ENCODE measurements at regions not wholly inside any gene's neighbourhood (a gene's known extent, or its start where the extent isn't known, plus 50 kb on each side); places are given as distances from the start of the nearest gene placed in this dataset.
"Not testable (repeated sequence)": the region's sequence is repeated elsewhere in the genome, so short reads cannot be mapped to it uniquely, and the experiment has no call there.

DNA sequence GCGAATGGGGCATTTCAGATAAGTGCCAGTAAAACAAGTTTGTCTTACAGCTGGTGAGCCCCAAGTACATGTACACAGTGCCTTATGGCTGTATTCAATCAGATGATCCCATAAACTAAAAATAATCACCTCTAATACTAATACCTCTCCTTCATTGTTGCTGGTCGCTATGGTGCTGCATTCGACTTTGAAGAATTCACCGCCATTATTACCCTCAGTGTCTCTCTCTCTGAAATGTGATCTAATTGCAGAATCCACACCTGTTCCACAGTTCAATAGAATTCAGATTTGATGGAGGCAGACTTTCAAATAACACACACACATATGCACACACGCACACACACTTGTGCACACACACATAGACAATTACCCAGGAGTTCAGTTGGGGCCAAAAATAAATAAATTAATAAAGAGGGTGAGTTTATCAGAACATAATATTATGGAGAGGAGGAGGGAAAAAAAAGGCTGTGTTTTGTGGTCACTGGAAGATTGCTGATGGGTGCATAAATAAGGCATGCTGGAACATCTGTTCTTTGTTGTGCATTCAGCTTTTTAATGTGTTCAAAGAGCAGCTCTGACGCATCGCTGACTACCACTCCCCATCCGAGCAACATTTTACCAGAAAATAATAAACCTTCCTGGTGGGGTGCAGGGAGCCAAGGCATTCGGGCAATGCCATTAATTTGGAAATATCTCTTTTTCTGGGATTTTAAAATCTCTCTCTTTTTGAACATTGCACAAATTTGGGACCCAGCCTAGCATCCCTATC, 235.7 kb downstream of the SATB1 start:
- no peak for DNase-seq

DNA sequence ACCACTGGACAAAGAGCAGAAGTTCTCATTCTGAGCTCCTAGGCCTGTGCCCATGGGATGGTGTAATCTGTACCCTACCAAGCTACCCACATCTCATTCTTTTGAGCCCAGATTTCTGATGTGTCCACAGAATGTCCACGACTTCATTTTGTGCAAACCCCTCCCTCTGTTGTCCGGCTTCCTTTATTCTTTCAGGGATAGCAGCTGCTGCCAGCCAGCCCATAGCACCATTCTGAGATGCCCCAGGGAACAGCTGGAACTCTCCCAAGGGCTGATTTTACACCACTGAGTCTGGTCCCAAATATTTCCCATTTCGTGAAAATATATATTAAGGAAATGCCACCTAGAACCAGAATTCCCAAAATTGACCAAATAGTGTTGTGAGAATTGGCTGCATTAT, 236.6 kb downstream of the SATB1 start:
- DNase-seq, result no peak

DNA sequence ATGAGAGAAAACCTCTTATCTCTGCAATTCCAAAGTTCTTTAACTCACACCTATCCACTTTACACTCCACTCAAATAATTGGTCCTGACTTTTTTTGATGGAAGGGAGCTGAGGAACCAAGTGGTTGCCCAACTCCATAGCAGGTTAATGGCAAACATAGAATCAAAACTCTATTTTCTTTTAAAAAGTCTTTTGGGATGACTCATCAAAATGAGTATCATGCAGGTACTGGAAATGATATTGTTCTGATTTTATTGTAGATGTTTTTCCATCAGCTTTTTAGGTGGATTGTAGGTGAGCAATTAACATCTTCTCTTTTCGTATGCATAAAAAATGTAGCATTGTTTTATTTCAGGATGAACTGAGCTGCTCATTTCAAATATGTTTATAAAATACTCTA, 239.5 kb downstream of the SATB1 start:
- DNase-seq, result no peak

DNA sequence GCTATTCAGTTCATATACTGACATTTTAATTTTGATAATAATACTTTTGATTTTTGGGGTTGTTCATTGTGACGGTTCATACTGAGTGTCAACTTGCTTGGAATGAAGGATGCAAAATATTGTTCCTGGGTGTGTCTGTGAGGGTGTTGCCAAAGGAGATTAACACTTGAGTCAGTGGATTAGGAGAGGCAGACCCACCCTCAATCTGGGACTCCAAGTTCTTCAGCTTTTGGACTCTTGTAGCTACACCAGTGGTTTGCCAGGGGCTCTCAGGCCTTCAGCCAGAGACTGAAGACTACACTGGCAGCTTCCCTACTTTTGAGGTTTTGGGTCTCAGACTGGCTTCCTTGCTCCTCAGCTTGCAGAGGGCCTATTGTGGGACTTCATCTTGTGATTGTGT, 242.2 kb downstream of the SATB1 start:
- DNase-seq, result not testable (repeated sequence)

DNA sequence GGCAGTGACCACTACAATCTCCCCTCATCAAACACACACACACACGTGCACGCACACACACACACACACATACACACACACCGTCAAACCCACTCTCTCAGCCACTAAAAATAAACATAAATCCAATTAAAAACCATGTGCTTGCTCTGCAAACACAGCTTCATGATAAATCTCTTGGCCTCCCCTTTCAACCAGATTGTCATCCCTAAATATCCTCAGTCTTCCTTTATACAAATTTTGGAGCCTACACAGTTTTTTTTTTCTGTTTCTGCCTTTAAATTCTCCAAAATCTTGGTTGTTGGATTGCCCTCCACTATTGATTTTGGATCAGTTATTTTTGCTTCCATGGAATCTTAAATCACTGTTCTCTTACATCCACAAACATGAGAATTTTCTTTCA, 245.6 kb downstream of the SATB1 start:
- DNase-seq, result no peak

DNA sequence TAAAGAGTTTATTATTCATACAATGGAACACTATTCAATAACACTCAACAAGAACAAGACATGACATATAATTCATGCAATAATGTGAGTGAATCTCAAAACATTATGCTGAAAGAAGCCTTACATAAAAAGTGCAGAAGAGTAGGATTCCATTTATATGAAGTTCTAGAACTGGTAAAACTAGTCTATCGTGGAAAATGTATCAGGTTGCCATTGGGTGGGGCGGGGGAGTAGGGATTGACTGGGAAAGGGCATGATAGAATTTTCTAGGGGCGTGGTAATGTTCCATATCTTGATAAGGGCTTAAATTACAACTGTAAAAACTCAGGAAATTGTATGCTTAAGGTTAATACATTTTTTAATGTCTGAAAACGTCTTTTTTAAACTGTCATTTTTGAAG, 247.9 kb downstream of the SATB1 start:
- no peak for DNase-seq

DNA sequence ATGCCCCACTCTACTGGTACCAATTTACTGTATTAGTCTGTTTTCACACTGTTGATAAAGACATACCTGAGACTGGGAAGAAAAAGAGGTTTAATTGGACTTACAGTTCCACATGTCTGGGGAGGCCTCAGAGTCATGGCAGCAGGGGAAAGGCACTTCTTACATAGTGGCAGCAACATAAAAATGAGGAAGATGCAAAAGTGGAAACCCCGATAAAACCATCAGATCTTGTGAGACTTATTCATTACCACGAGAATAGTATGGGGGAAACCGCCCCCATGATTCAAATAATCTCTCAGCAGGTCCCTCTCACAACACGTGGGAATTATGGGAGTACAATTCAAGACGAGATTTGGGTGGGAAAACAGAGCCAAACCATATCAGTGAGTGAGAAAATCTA, 251.2 kb downstream of the SATB1 start:
- DNase-seq, result not testable (repeated sequence)

DNA sequence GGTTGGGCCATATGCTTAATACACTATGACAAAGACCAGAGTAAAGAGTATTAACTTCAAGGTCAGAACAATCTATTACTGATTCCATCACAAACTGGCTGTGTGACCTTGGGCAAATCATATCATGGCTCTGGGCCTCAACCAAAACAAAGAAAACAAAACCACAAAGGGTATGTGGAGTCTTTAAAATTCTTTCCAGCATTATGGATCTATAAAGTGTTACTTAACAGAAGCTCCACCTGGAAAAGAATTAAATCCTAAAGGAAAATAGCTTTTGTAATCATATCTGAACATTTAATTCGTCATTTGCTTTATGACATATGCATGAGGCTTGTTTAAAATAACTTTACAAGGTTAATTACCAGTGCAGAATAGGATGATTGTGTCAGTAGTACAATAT, 265.5 kb downstream of the SATB1 start:
- no peak for DNase-seq

DNA sequence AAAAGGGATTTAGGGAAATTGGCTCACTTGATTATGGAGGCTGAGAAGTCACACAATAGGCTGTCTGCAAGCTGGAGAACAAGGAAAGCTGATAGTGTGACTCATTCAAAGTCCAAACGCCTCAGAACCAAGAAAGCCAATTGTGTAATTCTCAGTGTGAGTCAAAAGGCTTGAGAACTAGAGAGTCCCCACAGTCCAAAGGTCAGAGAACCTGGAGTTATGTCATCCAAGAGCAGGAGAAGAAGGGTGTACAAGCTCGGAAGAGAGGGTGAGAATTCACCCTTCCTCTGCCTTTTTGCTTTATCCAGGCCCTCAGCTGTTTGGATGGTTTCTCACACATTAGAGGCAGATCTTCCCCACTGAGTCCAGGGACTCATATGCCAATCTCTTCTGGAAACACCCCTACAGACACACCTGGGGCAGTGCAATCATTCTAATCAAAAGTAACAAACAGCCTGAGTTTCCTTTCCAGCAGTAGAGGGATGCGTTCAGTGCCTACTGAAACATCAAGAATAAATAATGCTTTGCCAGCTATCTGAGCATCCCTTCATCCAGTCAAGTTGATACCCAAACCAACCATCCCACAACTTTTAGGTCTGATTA, 271.5 kb downstream of the SATB1 start:
- DNase-seq, result no peak

DNA sequence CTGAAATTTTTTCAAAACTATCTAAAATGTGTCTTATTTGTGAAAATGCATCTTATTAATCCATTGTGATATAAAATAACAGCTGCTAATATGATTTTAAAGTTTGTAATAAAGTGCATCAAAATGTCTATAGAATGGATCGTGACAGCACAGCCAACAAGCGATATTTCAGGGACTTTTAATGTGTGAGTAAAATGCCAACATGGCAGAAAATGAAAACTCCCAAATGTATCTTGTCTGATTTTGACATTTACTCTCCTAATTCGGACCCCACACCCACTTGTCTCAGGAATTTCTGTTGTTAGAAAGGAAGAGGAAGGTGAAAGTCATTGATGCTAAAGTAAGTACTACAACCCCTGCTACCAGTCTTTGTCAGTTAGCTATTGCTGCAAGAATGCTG, 273.9 kb downstream of the SATB1 start:
- DNase-seq, result no peak

DNA sequence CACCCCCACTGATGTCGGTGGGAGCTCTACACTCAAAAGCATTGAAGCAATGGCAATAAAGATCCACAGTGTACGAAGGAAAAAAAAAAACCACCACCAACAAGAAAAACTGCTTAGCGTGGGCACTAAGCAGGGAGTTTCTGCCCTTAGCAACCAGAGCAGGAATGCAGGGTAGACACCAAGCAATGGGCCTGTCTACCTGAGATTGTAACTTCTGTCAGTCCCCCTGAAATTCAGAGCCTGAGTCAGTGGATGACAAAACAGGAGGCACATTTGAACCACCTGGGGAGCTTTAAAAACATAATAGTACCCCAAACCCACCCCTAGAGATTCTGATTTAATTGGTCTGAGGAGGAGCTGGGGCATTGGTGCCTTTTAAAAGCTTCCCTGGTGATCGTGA, 275.2 kb downstream of the SATB1 start:
- DNase-seq, result no peak

DNA sequence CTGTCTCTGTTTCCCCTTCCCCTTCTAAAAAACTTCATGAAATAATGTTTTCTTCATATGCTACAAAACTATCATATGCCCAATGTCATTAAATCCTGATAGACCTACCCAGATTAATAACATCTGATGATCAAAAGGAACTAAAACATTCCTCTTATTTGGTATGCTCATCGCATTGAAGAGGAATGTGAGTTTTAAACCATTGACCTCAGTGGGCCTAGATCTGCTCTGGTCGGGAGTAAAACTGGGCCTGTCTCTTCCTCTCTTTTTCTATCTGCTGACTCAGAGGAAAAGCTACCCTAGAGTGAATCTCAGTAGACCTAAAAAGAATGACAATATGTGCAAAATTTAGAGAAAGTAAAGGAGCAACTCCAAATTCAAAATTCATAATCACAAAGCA, 275.8 kb downstream of the SATB1 start:
- no peak for DNase-seq

DNA sequence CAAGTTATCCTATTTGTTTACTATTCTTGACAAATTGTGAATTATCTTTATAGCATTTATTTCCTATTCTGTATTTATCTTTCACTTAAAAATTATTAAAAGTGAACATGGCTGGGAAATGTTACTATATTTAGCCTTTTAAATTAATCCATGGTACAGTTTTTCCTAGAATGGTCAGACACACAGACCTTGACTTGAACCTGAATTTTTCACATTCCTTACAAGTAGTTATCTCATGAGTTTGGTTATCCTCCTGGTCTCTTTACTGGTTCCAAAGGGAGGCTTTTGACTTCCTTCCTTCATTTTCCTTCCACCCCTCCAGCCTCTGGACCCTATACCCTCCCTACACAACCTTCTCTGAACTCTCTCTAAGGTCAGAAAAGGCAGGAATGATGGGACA, 280.6 kb downstream of the SATB1 start:
- DNase-seq, result no peak

DNA sequence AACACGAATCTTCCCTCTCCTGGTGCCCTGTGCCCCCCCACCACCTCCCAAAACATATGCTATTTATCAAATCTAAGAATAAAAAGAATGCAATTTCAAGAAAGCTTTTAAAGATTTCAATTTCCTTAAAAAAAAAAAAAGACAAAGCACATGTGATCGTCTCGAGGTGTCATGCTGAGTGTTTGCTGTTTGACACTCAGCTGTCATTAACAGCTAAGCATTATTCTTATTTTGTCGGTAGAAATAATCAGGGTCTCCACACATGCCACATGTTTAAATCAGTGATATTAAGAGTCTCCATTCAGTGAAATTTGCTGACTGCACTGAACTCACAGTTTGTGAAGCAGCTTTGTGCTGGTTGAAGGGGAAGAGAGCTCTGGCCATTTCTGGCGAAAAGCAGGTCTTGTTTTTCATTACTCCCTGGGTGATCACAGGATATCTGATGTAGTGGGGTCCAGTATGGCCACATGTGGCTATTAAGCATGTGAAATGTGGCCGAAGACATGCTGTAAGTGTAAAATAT, 281.8 kb downstream of the SATB1 start:
- DNase-seq, result no peak

DNA sequence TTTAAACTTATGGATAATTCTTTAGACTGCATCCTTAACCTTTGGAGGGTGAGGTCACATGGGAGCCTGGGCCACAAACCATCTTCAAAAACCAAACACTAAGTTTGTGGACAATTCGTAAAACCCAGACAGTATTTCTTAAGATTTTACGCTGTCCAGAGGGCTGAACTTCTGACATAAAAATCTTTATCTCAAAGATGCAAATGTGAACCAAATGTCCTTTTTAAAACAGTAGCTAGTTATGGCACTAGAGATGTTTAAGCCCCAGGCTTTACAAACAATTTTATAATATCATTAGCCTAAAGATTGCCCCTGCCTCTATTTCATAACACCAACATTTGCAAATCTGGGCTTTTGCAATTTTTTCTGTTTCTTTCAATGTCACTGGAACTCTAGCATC, 287.2 kb downstream of the SATB1 start:
- no peak for DNase-seq

DNA sequence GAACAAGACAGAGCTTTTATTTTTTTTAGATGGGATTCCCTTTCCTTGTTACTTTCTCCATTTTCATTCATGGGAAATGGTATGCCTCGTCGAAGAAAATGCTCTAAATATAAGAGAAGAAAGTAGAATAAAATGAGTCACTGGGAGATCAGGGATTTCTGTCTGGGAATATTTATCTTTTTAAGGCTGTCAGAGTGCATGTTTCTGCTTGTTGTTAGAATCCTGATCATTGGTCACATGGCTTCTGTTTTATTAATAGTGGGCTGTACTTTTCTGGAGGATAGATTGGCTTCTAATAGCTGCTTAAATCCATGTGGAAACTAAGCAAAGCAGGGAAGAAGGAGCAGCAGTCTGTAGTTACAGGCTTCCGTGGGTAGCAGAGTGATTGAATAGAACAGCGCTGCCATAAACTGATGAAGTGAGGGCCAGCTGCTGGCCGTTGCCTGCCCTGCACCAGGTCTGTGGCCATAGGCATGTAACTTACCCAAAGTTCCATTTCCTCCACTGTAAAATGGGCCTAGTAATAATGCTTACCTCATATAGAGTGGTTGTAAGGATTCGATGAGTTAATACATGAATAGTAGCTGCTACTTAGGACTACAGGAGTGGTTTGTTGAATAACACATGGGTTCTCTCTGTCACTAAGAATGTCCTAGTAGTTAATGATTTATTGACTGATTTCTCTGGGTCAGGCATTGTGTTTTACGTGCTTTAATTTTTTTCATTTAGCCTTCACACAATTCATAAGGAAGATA, 289.9 kb downstream of the SATB1 start:
- no peak for DNase-seq

DNA sequence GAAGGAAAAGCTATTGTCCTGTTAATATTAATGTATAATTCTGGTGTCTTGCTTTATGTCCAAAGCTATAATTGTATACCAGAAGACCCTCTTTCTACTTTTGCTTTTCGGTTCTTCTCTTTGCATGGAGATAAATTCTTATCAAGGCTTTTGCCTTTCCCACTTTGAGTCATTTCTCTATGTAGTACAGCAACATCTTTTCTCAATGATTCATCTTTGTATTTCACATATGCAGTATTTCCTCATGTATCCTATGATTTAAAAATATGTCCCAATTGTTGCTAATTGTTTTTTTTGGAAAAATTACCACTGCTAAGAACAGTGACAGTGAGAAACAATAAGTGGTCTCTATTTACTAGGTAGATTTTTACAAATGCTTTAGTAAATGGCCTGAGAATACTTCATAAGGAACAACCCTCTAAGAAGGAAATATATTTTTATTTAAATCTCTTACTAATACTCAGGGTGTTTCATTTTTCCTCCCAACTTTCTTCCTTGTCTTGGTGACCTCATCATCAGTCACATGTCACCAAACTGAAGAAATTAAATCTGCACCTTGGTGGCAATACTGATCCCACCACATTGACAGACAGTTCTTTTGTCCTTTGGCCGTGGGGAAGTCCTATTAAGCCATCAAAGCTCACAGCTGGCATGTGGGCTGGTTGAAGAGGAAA, 290.6 kb downstream of the SATB1 start:
- DNase-seq, result no peak

DNA sequence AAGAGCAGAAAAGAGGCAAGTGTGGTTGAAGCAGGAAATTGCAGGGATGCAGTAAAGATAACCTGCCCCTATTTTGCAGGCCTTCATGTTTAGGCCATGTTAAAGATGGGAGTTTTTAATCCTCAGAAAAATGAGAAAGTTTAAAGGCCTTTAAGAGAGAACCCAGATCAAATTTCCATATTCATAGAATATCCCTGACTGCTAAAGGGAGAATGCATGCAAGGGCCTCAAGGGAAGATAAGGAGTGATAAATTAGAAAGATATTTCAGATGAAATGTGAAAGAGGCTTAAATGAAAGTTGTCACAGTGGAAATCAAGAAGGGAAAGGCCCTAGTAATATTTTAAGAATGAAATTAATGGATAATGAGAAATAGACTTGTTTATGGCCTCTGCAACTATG, 292.1 kb downstream of the SATB1 start:
- DNase-seq, result no peak

DNA sequence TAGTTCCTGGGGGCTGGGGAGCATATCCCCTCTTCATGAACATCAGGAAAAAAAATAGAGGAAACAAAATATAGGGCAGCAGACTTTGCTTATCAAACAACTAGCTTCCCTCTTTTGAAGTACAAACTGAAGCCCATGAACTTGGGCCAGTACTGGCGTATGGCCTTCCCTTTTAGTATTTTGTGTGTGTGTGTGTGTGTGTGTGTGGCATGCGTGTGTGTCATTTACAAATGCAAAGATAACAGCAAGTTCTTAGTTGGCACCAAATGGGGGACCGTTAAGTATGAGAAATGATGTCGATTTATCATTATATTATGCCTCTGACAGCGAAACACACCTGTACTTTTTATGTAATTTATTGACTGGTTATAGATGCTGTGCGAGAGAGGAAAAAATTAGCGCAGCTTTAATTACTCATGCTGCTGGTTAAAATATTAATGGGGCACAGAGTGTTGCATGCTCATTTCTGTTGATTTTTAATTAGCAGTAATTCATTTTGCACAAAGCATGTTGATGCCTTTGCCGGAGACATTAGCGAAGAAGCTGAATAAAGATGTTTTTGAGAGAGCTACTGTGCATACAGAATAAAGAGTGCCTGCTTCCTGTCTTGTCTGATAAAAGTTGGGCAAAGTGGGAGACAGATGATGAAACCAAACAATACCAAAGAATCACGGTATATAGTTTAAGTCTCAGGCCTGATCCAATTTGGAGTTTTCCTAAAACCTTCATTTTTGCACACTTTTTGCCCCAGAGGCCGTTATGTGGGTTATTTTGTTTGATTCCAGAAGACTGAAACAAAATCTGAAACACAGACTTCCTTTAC, 297.1 kb downstream of the SATB1 start:
- DNase-seq, result no peak

DNA sequence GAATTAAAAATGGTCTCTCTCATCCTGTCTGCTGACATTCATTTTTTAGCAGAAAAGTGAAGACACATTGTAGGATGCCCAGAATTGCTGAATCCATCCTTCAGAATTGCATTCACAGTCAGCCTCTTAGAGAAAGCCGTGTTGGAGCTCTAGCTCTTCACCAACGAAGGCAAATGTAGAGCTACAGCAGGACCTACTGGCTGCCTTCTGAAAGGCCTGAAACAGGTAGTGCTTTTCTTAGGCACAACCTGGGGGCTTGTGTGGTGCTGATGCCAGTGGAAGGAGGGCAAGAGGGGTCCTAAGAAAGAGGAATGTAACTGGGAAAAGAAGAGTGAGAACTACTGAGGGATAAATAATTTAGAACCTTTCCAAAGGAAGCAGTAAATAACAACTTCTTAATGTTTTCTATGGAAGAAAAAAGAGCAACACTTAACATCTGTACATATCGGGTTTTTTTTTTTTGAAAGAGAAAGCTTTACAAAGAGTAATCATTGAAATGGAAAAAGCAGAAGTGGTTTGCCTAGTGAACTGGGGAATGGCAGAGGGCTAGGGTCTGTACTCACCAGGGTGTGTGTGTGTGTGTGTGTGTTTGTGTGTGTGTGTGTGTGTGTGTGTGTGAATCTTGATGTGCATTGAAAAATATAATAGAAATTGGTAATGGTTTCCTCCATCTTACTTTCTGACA, 297.8 kb downstream of the SATB1 start:
- no peak for DNase-seq

DNA sequence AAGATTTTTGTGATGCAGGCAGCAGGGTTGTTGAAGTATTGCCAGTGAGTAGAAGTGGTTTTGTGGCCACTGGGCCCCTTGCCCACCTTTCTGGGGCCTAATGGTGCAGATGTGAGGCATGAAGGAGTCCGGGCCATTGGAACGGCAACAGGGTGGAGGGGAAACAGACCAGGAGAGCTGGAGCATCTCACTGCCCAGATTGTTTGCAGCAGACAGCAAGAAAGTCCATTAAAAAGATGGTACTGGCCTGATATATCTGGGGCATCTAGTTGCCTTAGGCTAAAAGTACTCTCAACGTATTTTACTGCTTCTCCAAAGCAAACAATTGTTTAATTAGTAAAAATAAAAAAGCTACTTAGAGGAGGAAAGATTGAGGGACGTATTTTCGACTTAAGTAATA, 298.4 kb downstream of the SATB1 start:
- DNase-seq, result no peak

DNA sequence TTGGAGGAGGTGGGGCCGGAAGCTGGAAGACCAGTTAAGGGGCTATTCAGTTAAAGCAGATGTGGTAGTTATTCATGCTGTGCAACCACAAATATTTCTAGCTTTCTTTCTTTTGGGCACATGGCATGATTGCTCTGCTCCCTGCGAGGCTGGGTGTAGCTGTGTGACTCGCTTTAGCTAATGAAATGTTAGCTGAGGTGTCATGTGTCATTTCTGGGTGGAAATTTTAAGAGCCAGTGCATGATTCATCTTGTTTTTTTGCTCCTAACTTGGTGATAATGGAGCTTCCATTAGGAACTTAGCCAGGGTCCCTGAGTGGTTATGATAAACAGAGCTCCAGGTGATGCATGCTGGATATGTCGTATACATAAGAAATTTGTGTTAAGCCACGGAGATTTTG, 300.6 kb downstream of the SATB1 start:
- DNase-seq, result no peak
